Hepatocyte (in vitro differentiated cells): ENCODE measurements at regions not wholly inside any gene's neighbourhood (a gene's known extent, or its start where the extent isn't known, plus 50 kb on each side); places are given as distances from the start of the nearest gene placed in this dataset.

Experiments
- CTCF ChIP-seq: fragments of 200-600 bp; sonication (generic); IDR thresholded peaks from 2 replicates; pipeline ENCODE4 v1.5.1; 2016; ENCODE audit warnings: antibody characterized with exemption, mild to moderate bottlenecking; ENCODE audit not compliant: poor library complexity
- EZH2 ChIP-seq: fragments of 200-600 bp; sonication (generic); IDR thresholded peaks from 2 replicates; pipeline ENCODE4 v1.6.1; 2016; ENCODE audit warnings: antibody characterized with exemption, mild to moderate bottlenecking, borderline replicate concordance
- EZH2phosphoT487 ChIP-seq: fragments of 200-600 bp; sonication (generic); IDR thresholded peaks from one replicate; pipeline ENCODE4 v1.6.1; 2018; ENCODE audit warnings: antibody characterized with exemption, mild to moderate bottlenecking, low read depth, moderate library complexity; ENCODE audit not compliant: unreplicated experiment, severe bottlenecking

GRCh38 chr22:48155446-48155845, 1393.0 kb downstream of the TBC1D22A start:
- TF ChIP-seq CTCF = no peak
- TF ChIP-seq EZH2 = no peak
- no peak for TF ChIP-seq EZH2phosphoT487
